ENCODE measurements at regions not wholly inside any gene's neighbourhood (a gene's known extent, or its start where the extent isn't known, plus 50 kb on each side); places are given as distances from the start of the nearest gene placed in this dataset.

DNA sequence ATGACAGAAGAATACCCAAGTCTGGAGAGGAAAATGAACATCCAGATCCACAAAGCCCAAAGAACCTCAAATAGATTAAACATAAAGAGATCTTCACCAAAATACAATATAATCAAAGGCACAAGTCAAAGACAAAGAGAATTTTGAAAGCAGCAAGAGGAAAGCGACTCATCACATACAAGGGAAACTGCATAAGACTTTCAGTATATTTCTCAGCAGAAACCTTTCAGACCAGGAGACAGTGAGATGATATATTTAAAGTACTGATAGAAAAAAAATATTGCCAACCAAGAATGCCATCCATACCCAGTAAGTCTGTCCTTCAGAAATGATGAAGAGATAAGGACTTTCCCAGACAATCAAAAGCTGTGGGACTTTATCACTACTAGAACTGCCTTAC, 81.5 kb upstream of the GALNT17 start:
- H3K27me3 ChIP-seq, result no peaks in the 10 kb centered on the region
- H3K9me3 ChIP-seq, result peaks cover 4 to 35% (median 23%) of the 10 kb centered on the region in 3 donors
- H3K27ac ChIP-seq, result no peak overlapping the region
- TF ChIP-seq, protein P1, sequence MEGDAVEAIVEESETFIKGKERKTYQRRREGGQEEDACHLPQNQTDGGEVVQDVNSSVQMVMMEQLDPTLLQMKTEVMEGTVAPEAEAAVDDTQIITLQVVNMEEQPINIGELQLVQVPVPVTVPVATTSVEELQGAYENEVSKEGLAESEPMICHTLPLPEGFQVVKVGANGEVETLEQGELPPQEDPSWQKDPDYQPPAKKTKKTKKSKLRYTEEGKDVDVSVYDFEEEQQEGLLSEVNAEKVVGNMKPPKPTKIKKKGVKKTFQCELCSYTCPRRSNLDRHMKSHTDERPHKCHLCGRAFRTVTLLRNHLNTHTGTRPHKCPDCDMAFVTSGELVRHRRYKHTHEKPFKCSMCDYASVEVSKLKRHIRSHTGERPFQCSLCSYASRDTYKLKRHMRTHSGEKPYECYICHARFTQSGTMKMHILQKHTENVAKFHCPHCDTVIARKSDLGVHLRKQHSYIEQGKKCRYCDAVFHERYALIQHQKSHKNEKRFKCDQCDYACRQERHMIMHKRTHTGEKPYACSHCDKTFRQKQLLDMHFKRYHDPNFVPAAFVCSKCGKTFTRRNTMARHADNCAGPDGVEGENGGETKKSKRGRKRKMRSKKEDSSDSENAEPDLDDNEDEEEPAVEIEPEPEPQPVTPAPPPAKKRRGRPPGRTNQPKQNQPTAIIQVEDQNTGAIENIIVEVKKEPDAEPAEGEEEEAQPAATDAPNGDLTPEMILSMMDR (IDR thresholded peaks at IDR 0.05), result no peak
- H3K4me3 ChIP-seq, result no peak overlapping the region
- no peaks in the 10 kb centered on the region for H3K4me1 ChIP-seq
- no peaks in the 10 kb centered on the region for H3K36me3 ChIP-seq
- no peak for DNase-seq
- intact Hi-C loops (cut with DNase I; ENCODE audit: low total_unique reads), result no loop called here

DNA sequence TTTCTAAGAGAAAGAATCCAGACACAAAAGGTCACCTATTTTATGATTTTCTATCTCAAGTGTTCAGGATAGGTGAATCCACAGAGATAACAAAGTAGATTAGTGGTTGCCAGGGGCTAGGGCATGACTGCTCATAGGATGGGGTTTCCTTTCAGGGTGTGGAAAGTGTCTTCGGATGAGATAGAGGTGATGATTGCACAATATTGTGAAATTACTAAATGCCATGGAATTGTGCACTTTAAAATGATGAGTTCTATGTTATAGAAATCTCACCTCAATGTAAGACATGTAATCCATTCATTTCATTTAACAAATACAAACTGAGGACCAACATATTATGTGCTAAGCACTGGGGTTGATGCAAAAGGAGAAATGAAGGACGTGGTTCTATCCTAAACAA, 76.4 kb upstream of the GALNT17 start:
- intact Hi-C loops (cut with DNase I; ENCODE audit: low total_unique reads), result no loop called here
- Histone ChIP-seq H3K4me1 (no peaks in the 10 kb centered on the region), H3K27me3 (no peaks in the 10 kb centered on the region), H3K36me3 (no peaks in the 10 kb centered on the region), H3K27ac (no peak overlapping the region), H3K4me3 (no peak overlapping the region), H3K9me3 (peaks cover 4 to 24% (median 7%) of the 10 kb centered on the region in 3 donors)
- DNase-seq, result no peak
- TF ChIP-seq, protein P1 (IDR thresholded peaks at IDR 0.05), result no peak

DNA sequence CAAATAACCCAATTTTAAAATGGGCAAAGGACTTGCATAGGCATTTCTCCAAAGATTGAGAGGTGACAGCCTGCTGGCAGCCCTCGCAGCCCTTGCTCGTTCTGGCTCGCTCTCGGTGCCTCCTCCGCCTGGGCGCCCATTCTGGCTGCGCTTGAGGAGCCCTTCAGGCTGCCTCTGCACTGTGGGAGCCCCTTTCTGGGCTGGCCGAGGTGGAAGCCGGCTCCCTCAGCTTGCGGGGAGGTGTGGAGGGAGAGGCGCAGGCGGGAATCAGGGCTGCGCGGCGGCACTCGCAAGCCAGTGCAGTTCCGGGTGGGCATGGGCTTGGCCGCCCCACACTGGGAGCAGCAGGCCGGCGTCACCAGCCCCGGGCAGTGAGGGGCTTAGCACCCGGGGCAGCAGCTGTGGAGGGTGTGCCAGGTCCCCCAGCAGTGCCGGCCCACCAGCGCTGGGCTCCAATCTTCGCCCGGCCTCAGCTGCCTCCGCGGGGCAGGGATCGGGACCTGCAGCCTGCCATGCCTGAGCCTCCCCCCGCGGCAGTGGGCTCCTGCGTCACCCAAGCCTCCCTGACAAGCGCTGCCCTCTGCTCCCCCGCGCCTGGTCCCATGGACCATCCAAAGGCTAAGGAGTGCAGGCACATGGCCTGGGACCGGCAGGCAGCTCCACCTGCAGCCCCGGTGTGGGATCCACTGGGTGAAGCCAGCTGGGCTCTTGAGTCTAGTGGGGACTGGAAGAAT, 54.0 kb upstream of the GALNT17 start:
- H3K4me1 ChIP-seq, result no peaks in the 10 kb centered on the region
- no peaks in the 10 kb centered on the region for H3K27me3 ChIP-seq
- H3K9me3 ChIP-seq, result peaks cover 0 to 25% (median 19%) of the 10 kb centered on the region in 3 donors
- intact Hi-C loops (cut with DNase I; ENCODE audit: low total_unique reads), result no loop called here
- TF ChIP-seq, protein P1 (IDR thresholded peaks at IDR 0.05), result no peak
- no peaks in the 10 kb centered on the region for H3K36me3 ChIP-seq
- no peak overlapping the region for H3K4me3 ChIP-seq
- DNase-seq, result no peak
- no peak overlapping the region for H3K27ac ChIP-seq

Data from tibial artery (tissue), 4 donors.